ENCODE measurements at regions not wholly inside any gene's neighbourhood (a gene's known extent, or its start where the extent isn't known, plus 50 kb on each side); places are given as distances from the start of the nearest gene placed in this dataset.

GRCh38 chr3:127352612-127353011 is 64.8 kb upstream of the PRR20G start:
- H3K9me3 ChIP-seq (ENCODE audit: low read length): peaks cover 8% of the 10 kb centered on the region
- H3K9me2 ChIP-seq (ENCODE audit: insufficient read depth, low read length): no peaks in the 10 kb centered on the region
- H4K20me1 ChIP-seq (ENCODE audit: insufficient read depth): no peaks in the 10 kb centered on the region
- no peaks in the 10 kb centered on the region for H3K36me3 ChIP-seq (ENCODE audit: insufficient read depth, low read length)
- no peaks in the 10 kb centered on the region for H3F3A ChIP-seq (ENCODE audit: insufficient read depth, low read length, poor library complexity, severe bottlenecking)
- no peak overlapping the region for H3K4me2 ChIP-seq (ENCODE audit: low read length)
- TF ChIP-seq EZH2 (IDR thresholded peaks at IDR 0.05; ENCODE audit: borderline replicate concordance, insufficient read depth, low read length, poor library complexity, severe bottlenecking) (no peak), REST (IDR thresholded peaks at IDR 0.05; ENCODE audit: borderline replicate concordance) (no peak), RAD21 (conservative IDR thresholded peaks at IDR 0.05) (no peak), CTCF (IDR thresholded peaks at IDR 0.05; ENCODE audit: poor library complexity, severe bottlenecking) (no peak), SMC3 (conservative IDR thresholded peaks at IDR 0.05; ENCODE audit: poor library complexity) (no peak), EP300 (conservative IDR thresholded peaks at IDR 0.05; ENCODE audit: poor library complexity, severe bottlenecking) (no peak), TAF1 (IDR thresholded peaks at IDR 0.05; ENCODE audit: low read depth) (no peak), POLR2AphosphoS5 (IDR thresholded peaks at IDR 0.05) (no peak), MXI1 (conservative IDR thresholded peaks at IDR 0.05; ENCODE audit: poor library complexity, severe bottlenecking) (no peak)
- H3K9ac ChIP-seq (ENCODE audit: low read length): no peak overlapping the region
- H2AFZ ChIP-seq (ENCODE audit: low read depth, low read length): no peak overlapping the region
- no peaks in the 10 kb centered on the region for H3K79me2 ChIP-seq (replicated peaks; ENCODE audit: insufficient read depth, low read length)
- no peak overlapping the region for H3K27ac ChIP-seq (ENCODE audit: low read length)
- H3K4me3 ChIP-seq (ENCODE audit: low read length): no peak overlapping the region
- H3K27me3 ChIP-seq (ENCODE audit: insufficient read depth, low read depth, low read length): no peaks in the 10 kb centered on the region

GRCh38 chr3:127351775-127352350 is 64.0 kb upstream of the PRR20G start:
- Histone ChIP-seq H3K27me3 (ENCODE audit: insufficient read depth, low read depth, low read length) (no peaks in the 10 kb centered on the region), H3K27ac (ENCODE audit: low read length) (no peak overlapping the region), H3K4me3 (ENCODE audit: low read length) (no peak overlapping the region), H2AFZ (ENCODE audit: low read depth, low read length) (no peak overlapping the region), H3F3A (ENCODE audit: insufficient read depth, low read length, poor library complexity, severe bottlenecking) (no peaks in the 10 kb centered on the region), H3K79me2 (replicated peaks; ENCODE audit: insufficient read depth, low read length) (no peaks in the 10 kb centered on the region), H3K4me2 (ENCODE audit: low read length) (no peak overlapping the region), H3K9ac (ENCODE audit: low read length) (no peak overlapping the region), H3K36me3 (ENCODE audit: insufficient read depth, low read length) (no peaks in the 10 kb centered on the region), H3K9me2 (ENCODE audit: insufficient read depth, low read length) (no peaks in the 10 kb centered on the region), H3K9me3 (ENCODE audit: low read length) (peaks cover 8% of the 10 kb centered on the region), H4K20me1 (ENCODE audit: insufficient read depth) (no peaks in the 10 kb centered on the region)
- TF ChIP-seq RAD21 (conservative IDR thresholded peaks at IDR 0.05) (no peak), MXI1 (conservative IDR thresholded peaks at IDR 0.05; ENCODE audit: poor library complexity, severe bottlenecking) (no peak), SMC3 (conservative IDR thresholded peaks at IDR 0.05; ENCODE audit: poor library complexity) (no peak), REST (IDR thresholded peaks at IDR 0.05; ENCODE audit: borderline replicate concordance) (no peak)

Data from neural cell (in vitro differentiated cells).